Calu3 (cell line): ENCODE measurements at regions not wholly inside any gene's neighbourhood (a gene's known extent, or its start where the extent isn't known, plus 50 kb on each side); places are given as distances from the start of the nearest gene placed in this dataset.

ENCODE experiments used
- BruUV-seq: library from RNA; stranded (reverse); fragments of 400-500 nt; replicated peaks from 2 replicates; lab custom pipeline; 2021; lab: Mats Ljungman, UMichigan
- CTCF ChIA-PET: fragments of 300-600 bp; sonication (Branson Sonifier 250); formaldehyde crosslinking; loops from one replicate; lab custom pipeline; 2022; ENCODE audit warnings: antibody characterized with exemption; lab: Charles Lee
- DNase-seq: peaks from one replicate; pipeline ENCODE4 v3.0.0; 2022
- H3K27ac Mint-ChIP-seq: one replicate; pipeline ENCODE4 v1.8.0; 2022; ENCODE audit warnings: mixed read lengths; ENCODE audit not compliant: unreplicated experiment
- H3K27me3 Mint-ChIP-seq: one replicate; pipeline ENCODE4 v1.8.0; 2022; ENCODE audit warnings: mixed read lengths; ENCODE audit not compliant: unreplicated experiment
- H3K36me3 Mint-ChIP-seq: one replicate; pipeline ENCODE4 v1.8.0; 2022; ENCODE audit warnings: mild to moderate bottlenecking, moderate library complexity, mixed read lengths; ENCODE audit not compliant: insufficient read depth, unreplicated experiment
- H3K4me1 Mint-ChIP-seq: one replicate; pipeline ENCODE4 v1.8.0; 2022; ENCODE audit warnings: mild to moderate bottlenecking, low read depth, mixed read lengths; ENCODE audit not compliant: unreplicated experiment
- H3K4me3 Mint-ChIP-seq: one replicate; pipeline ENCODE4 v1.8.0; 2022; ENCODE audit warnings: mild to moderate bottlenecking, low read depth, moderate library complexity, mixed read lengths; ENCODE audit not compliant: unreplicated experiment
- H3K9me3 Mint-ChIP-seq: one replicate; pipeline ENCODE4 v1.8.0; 2022; ENCODE audit warnings: low read depth, mixed read lengths; ENCODE audit not compliant: unreplicated experiment
- intact Hi-C: fragments of 100-400 bp; cut with micrococcal nuclease; formaldehyde crosslinking; loops from one replicate; pipeline ENCODE4 v1.10.0; 2022; ENCODE audit not compliant: unreplicated experiment
- TF ChIP-seq, protein P1 (sequence below): fragments of 200-600 bp; IDR thresholded peaks from one replicate; pipeline ENCODE4 v1.8.0; 2022; ENCODE audit warnings: antibody characterized with exemption; ENCODE audit not compliant: unreplicated experiment

DNA sequence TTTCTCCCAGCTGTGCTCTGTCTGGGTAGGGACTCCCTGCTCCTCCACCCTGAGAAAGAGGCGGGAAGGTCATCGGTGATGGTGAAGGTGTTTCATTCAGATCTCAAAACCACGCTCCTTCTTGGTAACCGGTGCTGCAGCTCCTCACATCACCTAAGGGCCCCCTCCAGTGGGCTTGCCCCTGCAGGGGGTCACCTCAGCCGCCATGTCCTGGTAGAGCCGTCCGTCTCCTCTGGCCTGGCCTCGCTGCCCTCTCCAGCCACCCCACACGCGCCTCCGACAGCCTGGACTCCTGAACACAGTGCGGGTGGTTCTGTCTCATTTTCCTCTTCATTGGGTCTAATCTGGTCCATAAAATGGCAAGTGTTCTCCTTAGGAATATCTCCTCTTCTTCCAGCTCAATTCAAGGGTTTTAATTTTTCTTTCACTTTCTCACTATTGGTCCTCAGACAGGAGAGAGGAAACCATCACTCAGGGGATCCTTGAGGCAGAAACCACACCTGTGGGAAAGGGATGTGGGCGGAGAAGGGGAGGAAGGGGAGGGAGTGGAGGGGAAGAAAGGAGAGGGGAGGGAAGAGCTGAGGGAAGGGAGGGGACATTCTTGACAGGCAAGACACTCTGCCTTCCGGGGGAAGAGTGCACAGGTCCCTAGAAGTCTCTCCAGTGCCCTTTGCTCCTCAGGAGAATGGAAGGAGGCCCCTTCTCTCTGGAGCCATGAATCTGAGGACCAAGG is 1338.4 kb downstream of the TBC1D22A start:
- H3K36me3 Mint-ChIP-seq = no peaks in the 10 kb centered on the region
- CTCF ChIA-PET = no interaction called here
- no TSS peak for BruUV-seq
- no peaks in the 10 kb centered on the region for H3K27me3 Mint-ChIP-seq
- no peak overlapping the region for H3K27ac Mint-ChIP-seq
- no peak for DNase-seq
- no peak overlapping the region for H3K4me3 Mint-ChIP-seq
- no peaks in the 10 kb centered on the region for H3K4me1 Mint-ChIP-seq
- intact Hi-C loops = no loop called here
- TF ChIP-seq, protein P1, sequence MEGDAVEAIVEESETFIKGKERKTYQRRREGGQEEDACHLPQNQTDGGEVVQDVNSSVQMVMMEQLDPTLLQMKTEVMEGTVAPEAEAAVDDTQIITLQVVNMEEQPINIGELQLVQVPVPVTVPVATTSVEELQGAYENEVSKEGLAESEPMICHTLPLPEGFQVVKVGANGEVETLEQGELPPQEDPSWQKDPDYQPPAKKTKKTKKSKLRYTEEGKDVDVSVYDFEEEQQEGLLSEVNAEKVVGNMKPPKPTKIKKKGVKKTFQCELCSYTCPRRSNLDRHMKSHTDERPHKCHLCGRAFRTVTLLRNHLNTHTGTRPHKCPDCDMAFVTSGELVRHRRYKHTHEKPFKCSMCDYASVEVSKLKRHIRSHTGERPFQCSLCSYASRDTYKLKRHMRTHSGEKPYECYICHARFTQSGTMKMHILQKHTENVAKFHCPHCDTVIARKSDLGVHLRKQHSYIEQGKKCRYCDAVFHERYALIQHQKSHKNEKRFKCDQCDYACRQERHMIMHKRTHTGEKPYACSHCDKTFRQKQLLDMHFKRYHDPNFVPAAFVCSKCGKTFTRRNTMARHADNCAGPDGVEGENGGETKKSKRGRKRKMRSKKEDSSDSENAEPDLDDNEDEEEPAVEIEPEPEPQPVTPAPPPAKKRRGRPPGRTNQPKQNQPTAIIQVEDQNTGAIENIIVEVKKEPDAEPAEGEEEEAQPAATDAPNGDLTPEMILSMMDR = no peak
- peaks cover 22% of the 10 kb centered on the region for H3K9me3 Mint-ChIP-seq

DNA sequence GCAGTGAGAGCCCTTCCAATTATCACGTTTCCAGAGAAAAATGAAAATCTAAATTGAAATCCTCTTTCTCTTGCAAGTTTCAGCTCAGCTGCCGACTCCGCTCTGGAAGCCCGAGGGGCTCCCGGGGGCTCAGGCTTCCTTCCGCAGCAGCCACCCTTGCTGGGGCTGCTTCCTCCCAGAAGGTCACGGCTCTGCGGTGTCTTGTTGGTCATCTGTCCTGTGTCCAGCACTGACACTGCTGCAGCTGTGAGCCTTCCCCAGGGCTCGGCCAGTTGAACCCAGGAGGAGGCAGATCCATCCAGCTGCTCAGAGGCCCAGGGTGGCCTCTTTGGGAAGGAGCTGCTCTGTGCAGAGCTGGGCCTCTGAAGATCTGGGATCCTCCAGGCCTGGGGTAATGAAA is 1337.2 kb downstream of the TBC1D22A start:
- Mint-ChIP-seq H3K27ac (no peak overlapping the region), H3K36me3 (no peaks in the 10 kb centered on the region), H3K9me3 (peaks cover 17% of the 10 kb centered on the region), H3K4me3 (no peak overlapping the region), H3K27me3 (no peaks in the 10 kb centered on the region), H3K4me1 (no peaks in the 10 kb centered on the region)
- BruUV-seq = no TSS peak
- TF ChIP-seq, protein P1 = no peak
- no peak for DNase-seq
- intact Hi-C loops = no loop called here
- CTCF ChIA-PET = no interaction called here

DNA sequence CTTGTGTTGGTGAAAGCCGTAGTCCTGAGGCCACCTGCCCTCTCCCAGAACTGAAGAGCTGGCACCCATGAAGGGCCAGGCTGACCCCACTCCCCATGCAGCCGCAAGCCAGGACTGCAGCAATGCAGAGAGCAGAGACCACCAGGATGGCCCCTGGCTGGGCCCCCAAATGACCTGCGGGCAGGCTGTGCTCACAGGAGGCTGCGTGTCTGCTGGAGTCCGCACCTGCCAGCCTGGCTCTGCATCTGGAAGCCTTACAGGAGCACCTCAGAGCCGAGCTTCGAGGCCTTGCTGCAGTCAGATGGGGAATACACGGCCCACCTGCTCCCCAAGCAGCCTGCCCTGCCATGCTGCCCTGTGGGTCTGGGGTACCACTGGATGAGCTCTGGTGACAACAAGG is 1336.8 kb downstream of the TBC1D22A start:
- no peak for DNase-seq
- H3K4me1 Mint-ChIP-seq = no peaks in the 10 kb centered on the region
- BruUV-seq = no TSS peak
- TF ChIP-seq, protein P1 = no peak
- no peak overlapping the region for H3K27ac Mint-ChIP-seq
- CTCF ChIA-PET = no interaction called here
- no peaks in the 10 kb centered on the region for H3K36me3 Mint-ChIP-seq
- intact Hi-C loops = no loop called here
- peaks cover 14% of the 10 kb centered on the region for H3K9me3 Mint-ChIP-seq
- no peak overlapping the region for H3K4me3 Mint-ChIP-seq
- H3K27me3 Mint-ChIP-seq = no peaks in the 10 kb centered on the region

DNA sequence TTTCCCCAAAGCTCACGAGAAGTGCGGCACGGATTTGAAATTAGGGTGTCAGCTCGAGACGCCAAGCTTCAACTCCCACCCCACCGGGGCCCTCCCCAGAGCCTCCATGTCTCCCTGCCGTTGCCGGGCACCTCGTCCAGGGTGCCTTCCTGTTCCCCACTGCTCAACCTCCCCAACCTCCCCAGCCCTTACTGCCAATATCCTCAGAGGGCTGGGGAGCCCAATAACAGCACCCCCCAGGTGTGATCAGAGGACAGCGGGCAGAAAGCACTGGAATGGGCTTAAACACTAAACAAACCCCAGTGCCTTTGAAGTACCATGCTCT is 1336.4 kb downstream of the TBC1D22A start:
- CTCF ChIA-PET = no interaction called here
- Mint-ChIP-seq H3K36me3 (no peaks in the 10 kb centered on the region), H3K27me3 (no peaks in the 10 kb centered on the region), H3K27ac (no peak overlapping the region), H3K9me3 (peaks cover 13% of the 10 kb centered on the region), H3K4me3 (no peak overlapping the region), H3K4me1 (no peaks in the 10 kb centered on the region)
- no TSS peak for BruUV-seq
- intact Hi-C loops = no loop called here
- TF ChIP-seq, protein P1 = no peak
- DNase-seq = no peak
